Heart left ventricle (tissue), 13 donors: ENCODE measurements at regions not wholly inside any gene's neighbourhood (a gene's known extent, or its start where the extent isn't known, plus 50 kb on each side); places are given as distances from the start of the nearest gene placed in this dataset.

Experiments
- CTCF ChIP-seq, 12 donors: fragments of 200-600 bp; sonication (generic) in 4 of 12; IDR thresholded peaks; one replicate each; pipeline versions ENCODE4 v1.5.0 to v1.8.0; 2018 to 2022; ENCODE audit warnings: antibody characterized with exemption in 12 of 12, mild to moderate bottlenecking in 5 of 12
- POLR2A ChIP-seq, 2 donors: fragments of 450-650 bp; IDR thresholded peaks; one replicate each; pipeline ENCODE4 v1.6.1; 2017; ENCODE audit warnings: antibody characterized with exemption in 2 of 2, mild to moderate bottlenecking in 2 of 2, moderate library complexity in 2 of 2
- donor health status: ischemic (EF 13 %, LVEDD 7.1; RV severe dilation, severe dysfunction).
- donor health status: DM: no; HTN: yes; CAD: no.
- donor health status: DM: no; HTN: no; CAD: no.
- donor health status: ischemic (EF 25% LVEDD 6.9; RV normal size, moderate dysfunction).
- donor health status: ischemic (EF 25% LVEDD 5.7; RV mildly dilated, moderate dysfunction).
- donor health status: ischemic (EF 35%, LVEDD 5.7; RV mildly dilated, moderate dysfunction).
- donor health status: nonischemic (EF 11% LVEDD 7.7; RV severe dilation, severe dysfunction).
- donor health status: DM: yes; HTN: yes; CAD: no.
- donor health status: PGD.
- donor health status: ischemic (EF 29% LVEDD 5.4; RV normal size, mild dysfunction).
- donor health status: nonischemic (EF 23%, LVEDD 6.1; RV moderate dilation, normal function).

DNA sequence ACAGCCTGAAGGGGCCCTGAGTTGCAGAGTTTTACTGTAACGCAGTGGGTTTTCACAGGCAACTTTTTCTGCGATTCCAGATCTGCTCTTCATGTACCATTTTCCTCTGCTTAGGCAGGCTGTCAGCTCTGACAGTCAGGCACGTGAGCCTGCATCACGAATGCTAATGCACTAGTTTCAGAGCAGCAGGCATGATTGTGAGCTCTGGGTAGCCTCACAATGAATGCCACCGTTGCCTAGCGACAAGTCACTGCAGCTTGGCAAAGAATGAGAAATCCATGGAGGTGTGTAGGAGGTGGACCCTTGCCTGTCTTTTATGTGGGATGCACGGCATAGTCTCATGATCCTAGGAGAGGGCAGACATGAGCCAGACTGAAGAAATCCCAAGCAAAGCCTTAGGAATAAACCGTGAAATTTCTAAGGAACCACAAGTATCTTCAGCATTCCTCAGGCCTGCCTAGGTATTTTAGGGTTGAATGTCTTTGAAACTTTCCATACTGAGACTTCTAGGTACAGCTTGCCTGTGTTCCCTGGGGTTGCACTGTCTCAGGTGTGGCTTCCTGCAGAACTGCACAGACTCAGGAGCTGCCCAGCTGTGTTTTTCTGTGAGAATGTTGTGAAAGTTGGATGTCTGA lies 774.7 kb upstream of the TSPY4 start:
- TF ChIP-seq CTCF (IDR thresholded peaks at IDR 0.05) (no peak), POLR2A (IDR thresholded peaks at IDR 0.05) (no peak)
